Tibial nerve (tissue), 4 donors: ENCODE measurements at regions not wholly inside any gene's neighbourhood (a gene's known extent, or its start where the extent isn't known, plus 50 kb on each side); places are given as distances from the start of the nearest gene placed in this dataset.

Source experiments
- CTCF ChIP-seq, 5 experiments: fragments of 200-600 bp in 3 of 5; fragments of 450-650 bp in 2 of 5; sonication (generic) in 3 of 5; IDR thresholded peaks; one replicate each; pipeline ENCODE4 v1.5.1; 2016 to 2019; ENCODE audit warnings: antibody characterized with exemption in 5 of 5, mild to moderate bottlenecking in 3 of 5, moderate library complexity in 2 of 5
- EP300 ChIP-seq, 2 donors: sonication (generic); formaldehyde crosslinking; IDR thresholded peaks; one replicate each; pipeline ENCODE4 v1.6.1; 2017; ENCODE audit warnings: antibody characterized with exemption in 2 of 2, mild to moderate bottlenecking in 1 of 2
- POLR2A ChIP-seq, 2 donors: fragments of 450-650 bp; IDR thresholded peaks; one replicate each; pipeline ENCODE4 v1.6.1; 2017; ENCODE audit warnings: antibody characterized with exemption in 2 of 2, mild to moderate bottlenecking in 2 of 2, moderate library complexity in 2 of 2

DNA sequence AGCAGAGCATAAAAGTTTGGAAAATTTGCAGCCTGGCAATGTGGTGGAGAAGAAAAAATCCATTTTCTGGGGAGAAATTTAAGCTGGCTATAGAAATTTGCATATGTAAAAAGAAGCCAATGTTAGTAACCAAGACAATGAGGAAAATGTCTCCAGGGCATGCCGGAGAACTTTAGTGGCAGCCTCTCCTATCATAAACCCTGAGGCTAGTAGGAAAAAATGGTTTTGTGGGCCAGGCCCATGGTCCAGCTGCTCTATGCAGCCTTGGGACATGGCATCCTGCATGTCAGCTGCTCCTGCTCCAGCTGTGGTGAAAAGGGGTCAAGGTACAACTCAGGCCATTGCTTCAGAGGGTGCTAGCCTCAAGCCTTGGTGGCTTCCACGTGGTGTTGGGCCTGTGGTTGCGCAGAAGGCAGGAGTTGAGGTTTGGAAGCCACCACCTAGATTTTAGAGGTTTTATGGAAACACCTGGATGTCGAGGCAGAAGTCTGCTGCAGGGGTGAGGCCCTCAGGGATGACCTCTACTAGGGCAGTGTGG is 101.8 kb upstream of the SYNCRIP start:
- no peak for TF ChIP-seq POLR2A (IDR thresholded peaks at IDR 0.05)
- no peak for TF ChIP-seq CTCF (IDR thresholded peaks at IDR 0.05)
- TF ChIP-seq EP300 (IDR thresholded peaks at IDR 0.05): no peak
